Neural progenitor cell (in vitro differentiated cells): ENCODE measurements at regions not wholly inside any gene's neighbourhood (a gene's known extent, or its start where the extent isn't known, plus 50 kb on each side); places are given as distances from the start of the nearest gene placed in this dataset.

Source experiments
- DNase-seq: peaks from one replicate; pipeline ENCODE4 v3.0.0-alpha.2; 2016; ENCODE audit warnings: low spot score
- H2AFZ ChIP-seq: fragments of 200-600 bp; sonication (generic); replicated peaks from 2 replicates; pipeline ENCODE4 v1.6.1; 2016; ENCODE audit warnings: antibody characterized with exemption
- H3F3A ChIP-seq: fragments of 200-600 bp; sonication (generic); 2 replicates; pipeline ENCODE4 v1.6.1; 2016; ENCODE audit warnings: antibody characterized with exemption, low read depth
- H3K27ac ChIP-seq: fragments of 200-600 bp; sonication (generic); 2 replicates; pipeline ENCODE4 v1.5.1; 2016; ENCODE audit warnings: mild to moderate bottlenecking
- H3K27me3 ChIP-seq: fragments of 200-600 bp; sonication (generic); 2 replicates; pipeline ENCODE4 v1.6.1; 2016; ENCODE audit warnings: mild to moderate bottlenecking, moderate library complexity
- H3K36me3 ChIP-seq: fragments of 200-600 bp; sonication (generic); 2 replicates; pipeline ENCODE4 v1.5.1; 2016
- H3K4me1 ChIP-seq: fragments of 200-600 bp; sonication (generic); 2 replicates; pipeline ENCODE4 v1.6.1; 2016; ENCODE audit warnings: mixed run types
- H3K4me2 ChIP-seq: fragments of 200-600 bp; sonication (generic); 2 replicates; pipeline ENCODE4 v1.6.1; 2016
- H3K4me3 ChIP-seq: fragments of 200-600 bp; sonication (generic); 2 replicates; pipeline ENCODE4 v1.5.1; 2016
- H3K79me2 ChIP-seq: fragments of 200-600 bp; sonication (generic); 2 replicates; pipeline ENCODE4 v1.6.1; 2016; ENCODE audit warnings: low read depth
- H3K9ac ChIP-seq: fragments of 200-600 bp; sonication (generic); 2 replicates; pipeline ENCODE4 v1.6.1; 2016
- H3K9me3 ChIP-seq: fragments of 200-600 bp; sonication (generic); 2 replicates; pipeline ENCODE4 v1.5.1; 2016; ENCODE audit warnings: low read depth
- H4K20me1 ChIP-seq: fragments of 200-600 bp; sonication (generic); 2 replicates; pipeline ENCODE4 v1.6.1; 2016; ENCODE audit warnings: low read depth
- H3K27ac Mint-ChIP-seq: 3 replicates; pipeline ENCODE4 v1.8.0; 2021; ENCODE audit warnings: mixed read lengths
- H3K27me3 Mint-ChIP-seq: 2 replicates; pipeline ENCODE4 v1.8.0; 2022; ENCODE audit warnings: low read depth, mild to moderate bottlenecking, inconsistent platforms, moderate library complexity, mixed read lengths; ENCODE audit not compliant: insufficient read depth
- H3K36me3 Mint-ChIP-seq: 3 replicates; pipeline ENCODE4 v1.8.0; 2021; ENCODE audit warnings: mixed read lengths
- H3K4me1 Mint-ChIP-seq: 3 replicates; pipeline ENCODE4 v1.8.0; 2021; ENCODE audit warnings: mixed read lengths
- H3K4me3 Mint-ChIP-seq: 3 replicates; pipeline ENCODE4 v1.8.0; 2021; ENCODE audit warnings: mild to moderate bottlenecking, moderate library complexity, mixed read lengths
- H3K9me3 Mint-ChIP-seq: 3 replicates; pipeline ENCODE4 v1.8.0; 2020; ENCODE audit warnings: mixed read lengths
- CTCF ChIP-seq: fragments of 200-600 bp; sonication (generic); IDR thresholded peaks from 2 replicates; pipeline ENCODE4 v1.5.1; 2017; ENCODE audit warnings: antibody characterized with exemption, mild to moderate bottlenecking
- EZH2 ChIP-seq: fragments of 200-600 bp; sonication (generic); IDR thresholded peaks from 2 replicates; pipeline ENCODE4 v1.6.1; 2017; ENCODE audit warnings: antibody characterized with exemption, mild to moderate bottlenecking, moderate library complexity
- EZH2phosphoT487 ChIP-seq: fragments of 200-600 bp; sonication (generic); IDR thresholded peaks from 2 replicates; pipeline ENCODE4 v1.6.1; 2017; ENCODE audit warnings: antibody characterized with exemption

DNA sequence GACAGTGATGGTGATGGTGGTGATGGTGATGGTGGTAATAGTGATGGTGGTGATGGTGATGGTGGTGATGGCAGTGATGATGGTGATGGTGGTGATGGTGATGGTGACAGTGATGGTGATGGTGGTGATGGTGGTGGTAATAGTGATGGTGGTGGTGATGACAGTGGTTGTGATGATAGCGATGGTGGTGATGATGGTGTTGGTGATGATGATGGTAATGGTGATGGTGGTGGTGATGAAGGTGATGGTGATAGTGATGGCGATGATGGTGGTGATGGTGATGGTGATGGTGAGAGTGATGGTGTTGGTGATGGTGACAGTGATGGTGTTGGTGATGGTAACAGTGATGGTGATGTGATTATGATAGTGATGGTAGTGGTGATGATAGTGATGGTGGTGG lies 94.3 kb downstream of the ASB1 start:
- Mint-ChIP-seq H3K27me3 (no peaks in the 10 kb centered on the region), H3K36me3 (peaks cover 5% of the 10 kb centered on the region), H3K9me3 (peaks cover 17% of the 10 kb centered on the region), H3K27ac (no peak overlapping the region), H3K4me3 (no peak overlapping the region), H3K4me1 (peaks cover 15% of the 10 kb centered on the region)
- no peak for DNase-seq
- no peaks in the 10 kb centered on the region for H3K79me2 ChIP-seq
- TF ChIP-seq EZH2phosphoT487 = no peak
- no peak for TF ChIP-seq EZH2
- no peak for TF ChIP-seq CTCF
- H3F3A ChIP-seq = no peaks in the 10 kb centered on the region
- no peaks in the 10 kb centered on the region for H3K27me3 ChIP-seq
- no peak overlapping the region for H3K9ac ChIP-seq
- H3K27ac ChIP-seq = no peak overlapping the region
- no peaks in the 10 kb centered on the region for H4K20me1 ChIP-seq
- H3K4me1 ChIP-seq = peaks cover 10% of the 10 kb centered on the region
- no peaks in the 10 kb centered on the region for H3K9me3 ChIP-seq
- no peak overlapping the region for H3K4me2 ChIP-seq
- H2AFZ ChIP-seq = no peak overlapping the region
- no peak overlapping the region for H3K4me3 ChIP-seq
- H3K36me3 ChIP-seq = no peaks in the 10 kb centered on the region

DNA sequence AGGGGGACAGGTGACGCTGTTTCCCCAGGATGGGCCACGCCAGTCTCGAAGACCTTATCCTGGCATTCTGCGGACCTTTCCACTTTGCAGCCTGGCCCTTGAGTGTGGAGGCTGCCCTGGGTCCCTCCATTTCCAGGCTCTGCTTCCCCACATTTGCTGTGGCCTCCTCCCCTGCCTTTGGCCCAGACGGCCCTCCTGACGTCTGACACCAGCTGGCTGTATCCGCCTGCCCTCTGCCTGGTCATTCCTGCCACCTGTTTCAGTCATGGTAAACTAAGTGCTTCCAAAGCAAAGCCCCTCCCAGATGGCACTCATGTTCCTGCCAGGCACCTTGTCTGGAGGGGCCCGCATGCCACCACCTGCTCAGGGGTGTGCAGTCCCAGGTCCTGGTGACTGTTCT lies 95.1 kb downstream of the ASB1 start:
- no peaks in the 10 kb centered on the region for H3K79me2 ChIP-seq
- Mint-ChIP-seq H3K4me3 (no peak overlapping the region), H3K27ac (no peak overlapping the region)

GRCh38 chr2:238523158-238524110 lies 96.7 kb downstream of the ASB1 start:
- H3K27me3 ChIP-seq = no peaks in the 10 kb centered on the region
- DNase-seq = peak; percentile 72
- Mint-ChIP-seq H3K27me3 (no peaks in the 10 kb centered on the region), H3K9me3 (peaks cover 4% of the 10 kb centered on the region), H3K36me3 (peaks cover 2% of the 10 kb centered on the region), H3K4me3 (no peak overlapping the region), H3K4me1 (peaks cover 21% of the 10 kb centered on the region), H3K27ac (no peak overlapping the region)
- H3K36me3 ChIP-seq = no peaks in the 10 kb centered on the region
- H4K20me1 ChIP-seq = no peaks in the 10 kb centered on the region
- no peak overlapping the region for H3K4me2 ChIP-seq
- no peak for TF ChIP-seq EZH2phosphoT487
- no peak for TF ChIP-seq EZH2
- peak; percentile 49 for TF ChIP-seq CTCF
- peaks cover 15% of the 10 kb centered on the region for H3K4me1 ChIP-seq
- no peak overlapping the region for H3K9ac ChIP-seq
- no peaks in the 10 kb centered on the region for H3K79me2 ChIP-seq
- no peak overlapping the region for H3K4me3 ChIP-seq
- H2AFZ ChIP-seq = no peak overlapping the region
- H3K27ac ChIP-seq = no peak overlapping the region
- no peaks in the 10 kb centered on the region for H3K9me3 ChIP-seq
- H3F3A ChIP-seq = no peaks in the 10 kb centered on the region

More for the DNA sequence above, 95.1 kb downstream of the ASB1 start:
- H3K9me3 ChIP-seq = no peaks in the 10 kb centered on the region
- H3K4me1 ChIP-seq = peaks cover 10% of the 10 kb centered on the region
- no peak overlapping the region for H3K4me2 ChIP-seq
- no peaks in the 10 kb centered on the region for H3K27me3 ChIP-seq
- DNase-seq = no peak
- no peak overlapping the region for H3K9ac ChIP-seq
- no peak overlapping the region for H3K4me3 ChIP-seq
- no peaks in the 10 kb centered on the region for H3K36me3 ChIP-seq
- H3F3A ChIP-seq = no peaks in the 10 kb centered on the region
- H3K4me1 Mint-ChIP-seq = peaks cover 18% of the 10 kb centered on the region
- H3K36me3 Mint-ChIP-seq = peaks cover 3% of the 10 kb centered on the region
- H3K9me3 Mint-ChIP-seq = peaks cover 12% of the 10 kb centered on the region
- TF ChIP-seq EZH2 (no peak), EZH2phosphoT487 (no peak), CTCF (no peak)
- H3K27ac ChIP-seq = no peak overlapping the region
- H3K27me3 Mint-ChIP-seq = no peaks in the 10 kb centered on the region
- H4K20me1 ChIP-seq = no peaks in the 10 kb centered on the region
- H2AFZ ChIP-seq = no peak overlapping the region
